Endothelial cell of umbilical vein (primary cell): ENCODE measurements at regions not wholly inside any gene's neighbourhood (a gene's known extent, or its start where the extent isn't known, plus 50 kb on each side); places are given as distances from the start of the nearest gene placed in this dataset.

Experiments
- CTCF ChIP-seq, 2 donors: IDR thresholded peaks; 1 replicate in 1 of 2; 2 replicates in 1 of 2; pipeline ENCODE4 v1.5.1; 2011; ENCODE audit warnings: low read length in 2 of 2, mild to moderate bottlenecking in 2 of 2, moderate library complexity in 2 of 2, control low read depth in 1 of 2, inconsistent platforms in 1 of 2, low read depth in 1 of 2; ENCODE audit not compliant: insufficient read depth in 1 of 2; ENCODE audit errors: extremely low read depth in 1 of 2
- EZH2 ChIP-seq: IDR thresholded peaks from 2 replicates; pipeline ENCODE4 v1.6.1; 2012; ENCODE audit warnings: borderline replicate concordance, low read depth, mild to moderate bottlenecking, moderate library complexity, low read length, inconsistent platforms; ENCODE audit not compliant: severe bottlenecking
- FOS ChIP-seq: IDR thresholded peaks from 2 replicates; pipeline ENCODE4 v1.6.1; 2011; ENCODE audit warnings: mild to moderate bottlenecking, low read length, moderate library complexity, borderline replicate concordance; ENCODE audit not compliant: insufficient read depth
- TF ChIP-seq, protein P1 (sequence below): IDR thresholded peaks from 2 replicates; pipeline ENCODE4 v1.6.1; 2011; ENCODE audit not compliant: insufficient read depth, insufficient read length

DNA sequence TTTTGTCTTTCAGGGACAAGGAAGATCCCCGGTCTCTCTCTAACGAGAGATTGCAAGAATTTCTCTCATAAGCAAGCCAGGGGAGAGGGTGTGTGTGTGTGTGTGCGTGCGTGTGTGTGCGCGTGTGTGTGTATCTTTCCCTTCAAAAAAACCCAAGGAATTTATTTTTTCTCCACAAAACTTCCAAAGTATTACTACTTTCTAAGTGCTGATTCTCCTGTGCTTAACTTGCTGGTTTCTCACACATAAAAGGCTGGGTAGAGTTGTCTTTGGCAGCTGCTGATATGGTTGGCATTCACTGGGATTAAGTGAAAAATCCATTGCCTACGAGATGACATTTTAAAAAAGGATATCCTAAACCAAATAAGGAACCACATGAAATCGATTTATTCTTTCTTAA is 435.7 kb downstream of the RAPGEF2 start:
- no peak for TF ChIP-seq CTCF (IDR thresholded peaks at IDR 0.05; ENCODE audit: extremely low read depth in 1 of 2, insufficient read depth in 1 of 2, low read depth in 1 of 2, low read length in 2 of 2)
- TF ChIP-seq EZH2 = no peak
- TF ChIP-seq, protein P1, sequence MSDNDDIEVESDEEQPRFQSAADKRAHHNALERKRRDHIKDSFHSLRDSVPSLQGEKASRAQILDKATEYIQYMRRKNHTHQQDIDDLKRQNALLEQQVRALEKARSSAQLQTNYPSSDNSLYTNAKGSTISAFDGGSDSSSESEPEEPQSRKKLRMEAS = no peak
- TF ChIP-seq FOS = no peak
